GM12878 (cell line): ENCODE measurements at regions not wholly inside any gene's neighbourhood (a gene's known extent, or its start where the extent isn't known, plus 50 kb on each side); places are given as distances from the start of the nearest gene placed in this dataset.

Experiments used
- ATAC-seq: fragments of 200-7000 bp; cut with Tn5 transposase; 3 replicates; pipeline ENCODE4 v1.9.1; 2020; ENCODE audit warnings: mild to moderate bottlenecking, moderate library complexity
- BruUV-seq: library from RNA; stranded (reverse); fragments of 400-500 nt; replicated peaks from 2 replicates; lab custom pipeline; 2021; lab: Mats Ljungman, UMichigan
- CTCF ChIA-PET: fragments of 300-600 bp; sonication (Branson Sonifier 250); formaldehyde crosslinking; extraction: SDS; loops from one replicate; lab custom pipeline; 2021; ENCODE audit warnings: inconsistent platforms; lab: Yijun Ruan, JAX
- POLR2A ChIA-PET: fragments of 350-600 bp; formaldehyde crosslinking; extraction: SDS; loops from one replicate; lab custom pipeline; 2021; ENCODE audit warnings: inconsistent platforms; lab: Charles Lee
- RAD21 ChIA-PET: fragments of 300-600 bp; sonication (Branson Sonifier 250); formaldehyde crosslinking; loops from one replicate; lab custom pipeline; 2023; ENCODE audit warnings: antibody characterized with exemption; ENCODE audit not compliant: unreplicated experiment; lab: Charles Lee
- SMC1A ChIA-PET: fragments of 300-600 bp; sonication (Branson Sonifier 250); formaldehyde crosslinking; loops from one replicate; lab custom pipeline; 2023; ENCODE audit not compliant: unreplicated experiment, uncharacterized antibody; lab: Charles Lee
- DNase-seq: peaks from one replicate; pipeline ENCODE4 v3.0.0-alpha.2; 2011; ENCODE audit warnings: low read depth, low spot score
- FAIRE-seq: peaks from 3 replicates; lab custom pipeline; 2011; peaks lifted over from hg19 to GRCh38; lab: Jason Lieb, UNC
- H2AFZ ChIP-seq: 2 replicates; pipeline ENCODE4 v1.6.0; 2011; ENCODE audit warnings: low read depth, low read length, control low read depth; ENCODE audit not compliant: control insufficient read depth
- H3K27ac ChIP-seq: 2 replicates; pipeline ENCODE4 v1.5.1; 2011; ENCODE audit warnings: control low read depth; ENCODE audit not compliant: control insufficient read depth, insufficient read depth
- H3K27me3 ChIP-seq, 2 experiments: replicated peaks in 1 of 2; 2 replicates each; pipeline versions ENCODE4 v1.6.0 to v1.6.1; 2011; ENCODE audit warnings: low read length in 1 of 2; ENCODE audit not compliant: control insufficient read depth in 2 of 2, insufficient read depth in 2 of 2
- H3K36me3 ChIP-seq, 2 experiments: 2 replicates each; pipeline ENCODE4 v1.5.1; 2011; ENCODE audit warnings: low read length in 1 of 2; ENCODE audit not compliant: control insufficient read depth in 2 of 2, insufficient read depth in 2 of 2
- H3K4me1 ChIP-seq: 2 replicates; pipeline ENCODE4 v1.6.1; 2011; ENCODE audit warnings: mild to moderate bottlenecking, low read length, moderate library complexity, mixed read lengths; ENCODE audit not compliant: control insufficient read depth, insufficient read depth
- H3K4me2 ChIP-seq: 2 replicates; pipeline ENCODE4 v1.6.0; 2011; ENCODE audit warnings: control low read depth; ENCODE audit not compliant: control insufficient read depth, insufficient read depth
- H3K4me3 ChIP-seq: fragments of 200-600 bp; sonication (generic); 2 replicates; pipeline ENCODE4 v1.5.1; 2016
- H3K79me2 ChIP-seq: 2 replicates; pipeline ENCODE4 v1.6.0; 2011; ENCODE audit warnings: low read length; ENCODE audit not compliant: control insufficient read depth, insufficient read depth
- H3K9ac ChIP-seq: 2 replicates; pipeline ENCODE4 v1.8.0; 2011; ENCODE audit warnings: low read length, control low read depth, mixed read lengths; ENCODE audit not compliant: control insufficient read depth, insufficient read depth
- H3K9me3 ChIP-seq: replicated peaks from 3 replicates; pipeline ENCODE4 v1.5.1; 2011; ENCODE audit warnings: mild to moderate bottlenecking, low read length; ENCODE audit not compliant: control insufficient read depth, insufficient read depth
- H4K20me1 ChIP-seq: 2 replicates; pipeline ENCODE4 v1.6.0; 2011; ENCODE audit not compliant: control insufficient read depth, insufficient read depth
- CBFB ChIP-seq: IDR thresholded peaks from 2 replicates; pipeline ENCODE4 v1.6.1; 2016; ENCODE audit warnings: antibody characterized with exemption, low read depth
- CHD1 ChIP-seq: IDR thresholded peaks from 2 replicates; pipeline ENCODE4 v1.6.1; 2012; ENCODE audit warnings: low read depth, low read length, improper control_type of control experiment
- FOXM1 ChIP-seq: IDR thresholded peaks from 2 replicates; pipeline ENCODE4 v1.6.1; 2012; ENCODE audit warnings: low read depth, mild to moderate bottlenecking, inconsistent platforms, low read length, moderate library complexity
- PML ChIP-seq: IDR thresholded peaks from 2 replicates; pipeline ENCODE4 v1.6.1; 2012; ENCODE audit warnings: low read length, inconsistent platforms
- SIX5 ChIP-seq: IDR thresholded peaks from 2 replicates; pipeline ENCODE4 v1.6.1; 2011; ENCODE audit warnings: mild to moderate bottlenecking, low read depth, low read length, moderate library complexity; ENCODE audit not compliant: severe bottlenecking
- SMARCA5 ChIP-seq: fragments of 450-650 bp; IDR thresholded peaks from 2 replicates; pipeline ENCODE4 v1.6.1; 2017; ENCODE audit warnings: mild to moderate bottlenecking
- SPI1 ChIP-seq: IDR thresholded peaks from 2 replicates; pipeline ENCODE4 v1.6.1; 2011; ENCODE audit warnings: low read depth, mild to moderate bottlenecking, low read length, moderate library complexity, borderline replicate concordance; ENCODE audit not compliant: insufficient read depth
- TARDBP ChIP-seq: IDR thresholded peaks from 2 replicates; pipeline ENCODE4 v1.6.1; 2016; ENCODE audit warnings: borderline replicate concordance
- in situ Hi-C: fragments of 300-500 bp; cut with MboI; formaldehyde crosslinking; loops from 9 replicates; pipeline ENCODE4 v1.14.3; 2018; ENCODE audit warnings: mixed read lengths
- intact Hi-C: fragments of 100-400 bp; cut with micrococcal nuclease; formaldehyde crosslinking; loops from one replicate; pipeline ENCODE4 v1.14.2; 2022; ENCODE audit not compliant: unreplicated experiment
- TF ChIP-seq, protein P1 (sequence below): IDR thresholded peaks from 2 replicates; pipeline ENCODE4 v1.6.1; 2012; ENCODE audit warnings: low read length, inconsistent platforms
- TF ChIP-seq, protein P2 (sequence below): fragments of 450-650 bp; IDR thresholded peaks from 2 replicates; pipeline ENCODE4 v1.6.1; 2017; ENCODE audit warnings: mild to moderate bottlenecking, moderate library complexity
- TF ChIP-seq, protein P3 (sequence below): fragments of 450-650 bp; conservative IDR thresholded peaks from 2 replicates; pipeline ENCODE4 v1.6.1; 2017; ENCODE audit warnings: mild to moderate bottlenecking, moderate library complexity

DNA sequence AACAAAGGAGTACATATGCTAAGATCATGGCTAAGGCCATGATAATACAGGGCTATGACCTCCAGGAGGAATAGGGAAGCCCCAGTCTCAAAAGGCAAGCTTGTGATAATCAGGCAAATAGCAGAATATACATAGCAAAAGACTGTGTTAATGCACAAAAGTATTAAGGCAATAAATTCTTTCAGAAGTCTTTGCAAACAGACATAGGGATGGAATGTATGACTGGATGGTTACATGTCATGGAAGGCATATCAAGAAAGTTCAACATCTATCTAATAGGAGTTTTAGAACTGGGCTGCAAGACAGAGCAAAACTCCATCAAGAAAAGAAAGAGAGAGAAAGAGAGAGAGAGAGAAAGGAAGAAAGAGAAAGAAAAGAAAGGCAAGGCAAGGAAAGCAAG, 264.5 kb upstream of the CDH6 start:
- FAIRE-seq = no peak
- intact Hi-C loops (no loop called here), in situ Hi-C loops (no loop called here)
- POLR2A ChIA-PET = no interaction called here
- no peaks in the 10 kb centered on the region for H3K36me3 ChIP-seq
- H3K4me1 ChIP-seq = no peaks in the 10 kb centered on the region
- H3K27ac ChIP-seq = no peak overlapping the region
- H3K9me3 ChIP-seq = no peaks in the 10 kb centered on the region
- no peaks in the 10 kb centered on the region for H3K27me3 ChIP-seq
- RAD21 ChIA-PET = no interaction called here
- CTCF ChIA-PET = no interaction called here
- H3K4me3 ChIP-seq = no peak overlapping the region
- DNase-seq = no peak
- H3K9ac ChIP-seq = no peak overlapping the region
- no peak overlapping the region for H2AFZ ChIP-seq
- SMC1A ChIA-PET = no interaction called here
- TF ChIP-seq SIX5 (no peak), TARDBP (no peak), SPI1 (no peak), CHD1 (no peak), FOXM1 (no peak), PML (no peak), SMARCA5 (no peak), CBFB (no peak)
- TF ChIP-seq, protein P1, sequence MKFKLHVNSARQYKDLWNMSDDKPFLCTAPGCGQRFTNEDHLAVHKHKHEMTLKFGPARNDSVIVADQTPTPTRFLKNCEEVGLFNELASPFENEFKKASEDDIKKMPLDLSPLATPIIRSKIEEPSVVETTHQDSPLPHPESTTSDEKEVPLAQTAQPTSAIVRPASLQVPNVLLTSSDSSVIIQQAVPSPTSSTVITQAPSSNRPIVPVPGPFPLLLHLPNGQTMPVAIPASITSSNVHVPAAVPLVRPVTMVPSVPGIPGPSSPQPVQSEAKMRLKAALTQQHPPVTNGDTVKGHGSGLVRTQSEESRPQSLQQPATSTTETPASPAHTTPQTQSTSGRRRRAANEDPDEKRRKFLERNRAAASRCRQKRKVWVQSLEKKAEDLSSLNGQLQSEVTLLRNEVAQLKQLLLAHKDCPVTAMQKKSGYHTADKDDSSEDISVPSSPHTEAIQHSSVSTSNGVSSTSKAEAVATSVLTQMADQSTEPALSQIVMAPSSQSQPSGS = no peak
- TF ChIP-seq, protein P2, sequence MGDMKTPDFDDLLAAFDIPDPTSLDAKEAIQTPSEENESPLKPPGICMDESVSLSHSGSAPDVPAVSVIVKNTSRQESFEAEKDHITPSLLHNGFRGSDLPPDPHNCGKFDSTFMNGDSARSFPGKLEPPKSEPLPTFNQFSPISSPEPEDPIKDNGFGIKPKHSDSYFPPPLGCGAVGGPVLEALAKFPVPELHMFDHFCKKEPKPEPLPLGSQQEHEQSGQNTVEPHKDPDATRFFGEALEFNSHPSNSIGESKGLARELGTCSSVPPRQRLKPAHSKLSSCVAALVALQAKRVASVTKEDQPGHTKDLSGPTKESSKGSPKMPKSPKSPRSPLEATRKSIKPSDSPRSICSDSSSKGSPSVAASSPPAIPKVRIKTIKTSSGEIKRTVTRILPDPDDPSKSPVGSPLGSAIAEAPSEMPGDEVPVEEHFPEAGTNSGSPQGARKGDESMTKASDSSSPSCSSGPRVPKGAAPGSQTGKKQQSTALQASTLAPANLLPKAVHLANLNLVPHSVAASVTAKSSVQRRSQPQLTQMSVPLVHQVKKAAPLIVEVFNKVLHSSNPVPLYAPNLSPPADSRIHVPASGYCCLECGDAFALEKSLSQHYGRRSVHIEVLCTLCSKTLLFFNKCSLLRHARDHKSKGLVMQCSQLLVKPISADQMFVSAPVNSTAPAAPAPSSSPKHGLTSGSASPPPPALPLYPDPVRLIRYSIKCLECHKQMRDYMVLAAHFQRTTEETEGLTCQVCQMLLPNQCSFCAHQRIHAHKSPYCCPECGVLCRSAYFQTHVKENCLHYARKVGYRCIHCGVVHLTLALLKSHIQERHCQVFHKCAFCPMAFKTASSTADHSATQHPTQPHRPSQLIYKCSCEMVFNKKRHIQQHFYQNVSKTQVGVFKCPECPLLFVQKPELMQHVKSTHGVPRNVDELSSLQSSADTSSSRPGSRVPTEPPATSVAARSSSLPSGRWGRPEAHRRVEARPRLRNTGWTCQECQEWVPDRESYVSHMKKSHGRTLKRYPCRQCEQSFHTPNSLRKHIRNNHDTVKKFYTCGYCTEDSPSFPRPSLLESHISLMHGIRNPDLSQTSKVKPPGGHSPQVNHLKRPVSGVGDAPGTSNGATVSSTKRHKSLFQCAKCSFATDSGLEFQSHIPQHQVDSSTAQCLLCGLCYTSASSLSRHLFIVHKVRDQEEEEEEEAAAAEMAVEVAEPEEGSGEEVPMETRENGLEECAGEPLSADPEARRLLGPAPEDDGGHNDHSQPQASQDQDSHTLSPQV = no peak
- TF ChIP-seq, protein P3, sequence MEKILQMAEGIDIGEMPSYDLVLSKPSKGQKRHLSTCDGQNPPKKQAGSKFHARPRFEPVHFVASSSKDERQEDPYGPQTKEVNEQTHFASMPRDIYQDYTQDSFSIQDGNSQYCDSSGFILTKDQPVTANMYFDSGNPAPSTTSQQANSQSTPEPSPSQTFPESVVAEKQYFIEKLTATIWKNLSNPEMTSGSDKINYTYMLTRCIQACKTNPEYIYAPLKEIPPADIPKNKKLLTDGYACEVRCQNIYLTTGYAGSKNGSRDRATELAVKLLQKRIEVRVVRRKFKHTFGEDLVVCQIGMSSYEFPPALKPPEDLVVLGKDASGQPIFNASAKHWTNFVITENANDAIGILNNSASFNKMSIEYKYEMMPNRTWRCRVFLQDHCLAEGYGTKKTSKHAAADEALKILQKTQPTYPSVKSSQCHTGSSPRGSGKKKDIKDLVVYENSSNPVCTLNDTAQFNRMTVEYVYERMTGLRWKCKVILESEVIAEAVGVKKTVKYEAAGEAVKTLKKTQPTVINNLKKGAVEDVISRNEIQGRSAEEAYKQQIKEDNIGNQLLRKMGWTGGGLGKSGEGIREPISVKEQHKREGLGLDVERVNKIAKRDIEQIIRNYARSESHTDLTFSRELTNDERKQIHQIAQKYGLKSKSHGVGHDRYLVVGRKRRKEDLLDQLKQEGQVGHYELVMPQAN = no peak
- no peaks in the 10 kb centered on the region for H4K20me1 ChIP-seq
- no peak for ATAC-seq
- no TSS peak for BruUV-seq
- no peaks in the 10 kb centered on the region for H3K79me2 ChIP-seq
- H3K4me2 ChIP-seq = no peak overlapping the region
